Panc1 (cell line): ENCODE measurements at regions not wholly inside any gene's neighbourhood (a gene's known extent, or its start where the extent isn't known, plus 50 kb on each side); places are given as distances from the start of the nearest gene placed in this dataset.

Source experiments
- CTCF ChIP-seq: fragments of 450-650 bp; IDR thresholded peaks from 2 replicates; pipeline ENCODE4 v1.5.1; 2017; ENCODE audit warnings: mild to moderate bottlenecking
- POLR2AphosphoS5 ChIP-seq: IDR thresholded peaks from 2 replicates; pipeline ENCODE4 v1.6.1; 2012; ENCODE audit warnings: mild to moderate bottlenecking, low read depth, low read length, moderate library complexity
- SIN3A ChIP-seq: IDR thresholded peaks from 2 replicates; pipeline ENCODE4 v1.6.1; 2012; ENCODE audit warnings: low read depth, mild to moderate bottlenecking, low read length, moderate library complexity, borderline replicate concordance; ENCODE audit not compliant: insufficient read depth

- TF ChIP-seq CTCF (no peak), SIN3A (no peak), POLR2AphosphoS5 (no peak)
These were observed 371.4 kb upstream of the HTR2A start for GRCh38 chr13:47268270-47268669.
